NCI-H1930 (cell line): ENCODE measurements at regions not wholly inside any gene's neighbourhood (a gene's known extent, or its start where the extent isn't known, plus 50 kb on each side); places are given as distances from the start of the nearest gene placed in this dataset.

ENCODE experiments used
- DNase-seq, 2 experiments: peaks; one replicate each; lab custom pipeline; 2025; lab: John Stamatoyannopoulos, UW

- DNase-seq: no peak
These were observed 71.0 kb upstream of the WDR26 start for GRCh38 chr1:224505454-224506093.

GRCh38 chr1:224506141-224506814 lies 71.7 kb upstream of the WDR26 start:
- no peak for DNase-seq

GRCh38 chr1:224507771-224508523 lies 73.3 kb upstream of the WDR26 start:
- no peak for DNase-seq

GRCh38 chr1:224509907-224510306 lies 75.3 kb upstream of the WDR26 start:
- no peak for DNase-seq

GRCh38 chr1:224510880-224511645 lies 76.5 kb upstream of the WDR26 start:
- no peak for DNase-seq

- DNase-seq: no peak
These were observed 78.1 kb upstream of the WDR26 start for GRCh38 chr1:224512600-224513151.

- no peak for DNase-seq
These were observed 78.8 kb upstream of the WDR26 start for GRCh38 chr1:224513383-224513782.

- DNase-seq: peak; percentile 69 to 85
These were observed 79.2 kb upstream of the WDR26 start for GRCh38 chr1:224513787-224514209.

- no peak for DNase-seq
These were observed 82.6 kb upstream of the WDR26 start for GRCh38 chr1:224517171-224517570.

GRCh38 chr1:224518528-224518927 lies 83.9 kb upstream of the WDR26 start:
- DNase-seq: no peak

- DNase-seq: no peak
These were observed 85.3 kb upstream of the WDR26 start for GRCh38 chr1:224519874-224520273.

GRCh38 chr1:224520808-224521207 lies 86.2 kb upstream of the WDR26 start:
- DNase-seq: no peak

GRCh38 chr1:224521904-224522734 lies 87.5 kb upstream of the WDR26 start:
- no peak for DNase-seq

GRCh38 chr1:224523676-224524075 lies 89.1 kb upstream of the WDR26 start:
- DNase-seq: no peak

- no peak for DNase-seq
These were observed 90.1 kb upstream of the WDR26 start for GRCh38 chr1:224524679-224525078.

GRCh38 chr1:224525411-224526040 lies 90.6 kb upstream of the CNIH3 start:
- DNase-seq: no peak

GRCh38 chr1:224526771-224527170 lies 89.3 kb upstream of the CNIH3 start:
- DNase-seq: no peak

GRCh38 chr1:224528900-224529299 lies 87.2 kb upstream of the CNIH3 start:
- DNase-seq: no peak

- DNase-seq: no peak
These were observed 86.3 kb upstream of the CNIH3 start for GRCh38 chr1:224529844-224530243.

GRCh38 chr1:224533517-224533916 lies 82.6 kb upstream of the CNIH3 start:
- no peak for DNase-seq

- DNase-seq: no peak
These were observed 81.4 kb upstream of the CNIH3 start for GRCh38 chr1:224534731-224535130.
